Ovary (tissue), 7 donors: ENCODE measurements at regions not wholly inside any gene's neighbourhood (a gene's known extent, or its start where the extent isn't known, plus 50 kb on each side); places are given as distances from the start of the nearest gene placed in this dataset.
A peak's percentile ranks its signal among the peaks of the same experiment; 100 is the strongest.

ENCODE experiments used
- DNase-seq, 5 donors: peaks; one replicate each; pipeline ENCODE4 v3.0.0-alpha.2; 2019 to 2020
- H3K27ac ChIP-seq, 2 donors: fragments of 200-600 bp; one replicate each; pipeline versions ENCODE4 v1.5.1 to v1.8.0; 2019 to 2022
- H3K27me3 ChIP-seq: fragments of 200-600 bp; one replicate; pipeline ENCODE4 v1.8.0; 2022
- H3K36me3 ChIP-seq: fragments of 200-600 bp; sonication (generic); one replicate; pipeline ENCODE4 v1.5.1; 2019
- H3K4me1 ChIP-seq: one replicate; pipeline ENCODE4 v1.8.1; 2013; ENCODE audit warnings: mild to moderate bottlenecking, moderate library complexity; ENCODE audit not compliant: insufficient read depth
- H3K4me3 ChIP-seq: fragments of 200-600 bp; sonication (generic); one replicate; pipeline ENCODE4 v1.5.1; 2017
- H3K9me3 ChIP-seq, 2 donors: fragments of 200-600 bp in 1 of 2; sonication (generic) in 1 of 2; one replicate each; pipeline versions ENCODE4 v1.5.1 to v1.8.1; 2013 to 2019; ENCODE audit warnings: mild to moderate bottlenecking in 1 of 2, moderate library complexity in 1 of 2
- CTCF ChIP-seq, 3 donors: fragments of 450-650 bp in 2 of 3; fragments of 200-600 bp in 1 of 3; IDR thresholded peaks; one replicate each; pipeline versions ENCODE4 v1.5.1 to v1.8.0; 2016 to 2022; ENCODE audit warnings: antibody characterized with exemption in 3 of 3, mild to moderate bottlenecking in 1 of 3
- EP300 ChIP-seq: sonication (generic); formaldehyde crosslinking; IDR thresholded peaks from one replicate; pipeline ENCODE4 v1.6.1; 2017; ENCODE audit warnings: antibody characterized with exemption
- POLR2A ChIP-seq: fragments of 450-650 bp; IDR thresholded peaks from one replicate; pipeline ENCODE4 v1.6.1; 2017; ENCODE audit warnings: antibody characterized with exemption, mild to moderate bottlenecking, moderate library complexity
- WGBS, 3 donors: extraction: QIAGEN DNeasy Blood & Tissue Kit in 1 of 3; methylation state at CpG; one replicate each; pipeline versions ENCODE4 v1.1.5 to v1.1.7; 2013 to 2017; 5-methylcytosine and 5-hydroxymethylcytosine counted together
- intact Hi-C, 4 donors: fragments of 100-400 bp; cut with DNase I; formaldehyde crosslinking; loops; one replicate each; pipeline versions ENCODE4 v1.11.0 to v1.15.1; 2022 to 2023
- donor health status: DM: no; HTN: no; CAD: no; lungs with moderate emphysema.
- donor health status: DM: no; HTN: no; CAD: no.
- donor health status: Bipolar disorder and iron deficiency.
- donor health status: DM: no; HTN: no; CAD: no.
- donor health status: DM: yes; HTN: yes; CAD: no.

GRCh38 chr9:87283585-87283984 is 214.1 kb upstream of the DAPK1 start:
- Histone ChIP-seq H3K4me1 (peaks cover 2% of the 10 kb centered on the region), H3K36me3 (no peaks in the 10 kb centered on the region), H3K27ac (no peak overlapping the region), H3K9me3 (no peaks in the 10 kb centered on the region), H3K4me3 (no peak overlapping the region), H3K27me3 (no peaks in the 10 kb centered on the region)
- no peak for TF ChIP-seq CTCF (IDR thresholded peaks at IDR 0.05)
- TF ChIP-seq EP300, result no peak
- no peak for TF ChIP-seq POLR2A
- no peak for DNase-seq
- intact Hi-C loops, result no loop called here
- 98 to 99% (median 98%) methylated on average over 4 of the region's 4 CpGs for WGBS, 3 donors

- intact Hi-C loops, result no loop called here
- Histone ChIP-seq H3K4me3 (no peak overlapping the region), H3K36me3 (no peaks in the 10 kb centered on the region), H3K27me3 (no peaks in the 10 kb centered on the region), H3K4me1 (peaks cover 2% of the 10 kb centered on the region), H3K9me3 (no peaks in the 10 kb centered on the region), H3K27ac (no peak overlapping the region)
- no peak for TF ChIP-seq CTCF (IDR thresholded peaks at IDR 0.05)
- no peak for TF ChIP-seq EP300
- TF ChIP-seq POLR2A, result no peak
- whole genome bisulfite sequencing, 3 donors, result 37 to 41% (median 38%) methylated on average over 4 of the region's 4 CpGs
- peak in 2 of 5 donors; percentile 27 to 63 for DNase-seq
These were observed 212.3 kb upstream of the DAPK1 start for GRCh38 chr9:87285183-87285850.

- H3K36me3 ChIP-seq, result no peaks in the 10 kb centered on the region
- intact Hi-C loops, result no loop called here
- no peak for TF ChIP-seq CTCF (IDR thresholded peaks at IDR 0.05)
- no peak for TF ChIP-seq POLR2A
- no peak for TF ChIP-seq EP300
These were observed 211.2 kb upstream of the DAPK1 start for GRCh38 chr9:87286506-87286905.

GRCh38 chr9:87290241-87291052 is 207.2 kb upstream of the DAPK1 start:
- H3K27me3 ChIP-seq, result no peaks in the 10 kb centered on the region
- peaks cover 2% of the 10 kb centered on the region for H3K4me1 ChIP-seq
- no peaks in the 10 kb centered on the region for H3K9me3 ChIP-seq
- H3K36me3 ChIP-seq, result no peaks in the 10 kb centered on the region
- 41 to 65% (median 44%) methylated on average over 4 of the region's 4 CpGs for WGBS, 3 donors
- TF ChIP-seq EP300 (no peak), POLR2A (no peak), CTCF (IDR thresholded peaks at IDR 0.05) (no peak)
- no peak overlapping the region for H3K4me3 ChIP-seq
- DNase-seq, result no peak
- intact Hi-C loops, result no loop called here
- H3K27ac ChIP-seq, result no peak overlapping the region

More at GRCh38 chr9:87286506-87286905, 211.2 kb upstream of the DAPK1 start:
- Histone ChIP-seq H3K4me1 (peaks cover 2% of the 10 kb centered on the region), H3K4me3 (no peak overlapping the region), H3K9me3 (no peaks in the 10 kb centered on the region), H3K27ac (no peak overlapping the region), H3K27me3 (no peaks in the 10 kb centered on the region)
- DNase-seq, result no peak
